H9 (cell line): ENCODE measurements at regions not wholly inside any gene's neighbourhood (a gene's known extent, or its start where the extent isn't known, plus 50 kb on each side); places are given as distances from the start of the nearest gene placed in this dataset.

ENCODE experiments used
- DNase-seq: peaks from one replicate; pipeline ENCODE4 v3.0.0-alpha.2; 2017
- H2AFZ ChIP-seq: one replicate; pipeline ENCODE4 v1.6.1; 2013; ENCODE audit warnings: mild to moderate bottlenecking, low read length, control low read depth, moderate library complexity
- H2AK5ac ChIP-seq: 2 replicates; pipeline ENCODE4 v1.6.1; 2013; ENCODE audit warnings: low read length, control low read depth, mixed read lengths; ENCODE audit not compliant: insufficient read length
- H2BK120ac ChIP-seq: one replicate; pipeline ENCODE4 v1.6.1; 2013; ENCODE audit warnings: low read depth, mild to moderate bottlenecking, low read length, control low read depth, inconsistent platforms; ENCODE audit not compliant: poor library complexity, severe bottlenecking
- H2BK12ac ChIP-seq: 2 replicates; pipeline ENCODE4 v1.6.1; 2013; ENCODE audit warnings: low read length, control low read depth, mixed read lengths, low read depth; ENCODE audit not compliant: insufficient read length
- H2BK15ac ChIP-seq: 2 replicates; pipeline ENCODE4 v1.6.1; 2013; ENCODE audit warnings: low read depth, low read length, control low read depth
- H2BK20ac ChIP-seq: one replicate; pipeline ENCODE4 v1.6.1; 2013; ENCODE audit warnings: low read depth, mild to moderate bottlenecking, low read length, control low read depth, inconsistent platforms; ENCODE audit not compliant: poor library complexity, severe bottlenecking
- H2BK5ac ChIP-seq: 2 replicates; pipeline ENCODE4 v1.6.1; 2013; ENCODE audit warnings: low read length, control low read depth, mixed read lengths; ENCODE audit not compliant: insufficient read length
- H3K14ac ChIP-seq: 2 replicates; pipeline ENCODE4 v1.6.1; 2013; ENCODE audit warnings: low read length, control low read depth; ENCODE audit not compliant: insufficient read depth
- H3K18ac ChIP-seq: 2 replicates; pipeline ENCODE4 v1.6.1; 2013; ENCODE audit warnings: low read depth, mild to moderate bottlenecking, mixed read lengths, low read length, control low read depth; ENCODE audit not compliant: insufficient read length
- H3K23ac ChIP-seq: 2 replicates; pipeline ENCODE4 v1.6.1; 2013; ENCODE audit warnings: low read length, control low read depth, mixed read lengths, low read depth; ENCODE audit not compliant: insufficient read length
- H3K23me2 ChIP-seq: 2 replicates; pipeline ENCODE4 v1.6.1; 2013; ENCODE audit warnings: low read depth, mild to moderate bottlenecking, mixed read lengths, low read length, control low read depth; ENCODE audit not compliant: insufficient read length, poor library complexity, severe bottlenecking
- H3K27ac ChIP-seq: 2 replicates; pipeline ENCODE4 v1.5.1; 2013; ENCODE audit warnings: low read length, control low read depth, mixed read lengths, low read depth; ENCODE audit not compliant: insufficient read length
- H3K27me3 ChIP-seq: 2 replicates; pipeline ENCODE4 v1.6.1; 2013; ENCODE audit warnings: low read length, control low read depth, inconsistent platforms; ENCODE audit not compliant: insufficient read depth
- H3K4ac ChIP-seq: 2 replicates; pipeline ENCODE4 v1.6.1; 2013; ENCODE audit warnings: low read depth, mild to moderate bottlenecking, control low read depth, inconsistent platforms, low read length, moderate library complexity
- H3K4me1 ChIP-seq: 2 replicates; pipeline ENCODE4 v1.6.1; 2013; ENCODE audit warnings: low read length, control low read depth, inconsistent platforms; ENCODE audit not compliant: insufficient read depth
- H3K4me2 ChIP-seq: 2 replicates; pipeline ENCODE4 v1.6.1; 2013; ENCODE audit warnings: low read length, control low read depth, mixed read lengths; ENCODE audit not compliant: insufficient read length, insufficient read depth
- H3K56ac ChIP-seq: 2 replicates; pipeline ENCODE4 v1.6.1; 2013; ENCODE audit warnings: low read depth, mild to moderate bottlenecking, mixed read lengths, low read length, control low read depth; ENCODE audit not compliant: insufficient read length
- H3K79me1 ChIP-seq: 2 replicates; pipeline ENCODE4 v1.6.1; 2013; ENCODE audit warnings: low read depth, mild to moderate bottlenecking, moderate library complexity, low read length, control low read depth, inconsistent platforms; ENCODE audit not compliant: insufficient read depth, poor library complexity, severe bottlenecking
- H3K79me2 ChIP-seq: 2 replicates; pipeline ENCODE4 v1.6.1; 2013; ENCODE audit warnings: low read length, control low read depth, inconsistent platforms; ENCODE audit not compliant: insufficient read depth
- H3K9ac ChIP-seq: 2 replicates; pipeline ENCODE4 v1.6.1; 2013; ENCODE audit warnings: low read length, control low read depth, mixed read lengths; ENCODE audit not compliant: insufficient read length; ENCODE audit errors: extremely low read depth
- H3K9me3 ChIP-seq: one replicate; pipeline ENCODE4 v1.6.1; 2013; ENCODE audit warnings: low read depth, low read length, inconsistent platforms; ENCODE audit not compliant: control insufficient read depth
- H3T11ph ChIP-seq: one replicate; pipeline ENCODE4 v1.6.1; 2013; ENCODE audit warnings: mild to moderate bottlenecking, low read length, control low read depth, inconsistent platforms
- H4K20me1 ChIP-seq: one replicate; pipeline ENCODE4 v1.6.1; 2013; ENCODE audit not compliant: control insufficient read depth, insufficient read length, insufficient read depth
- H4K5ac ChIP-seq: 2 replicates; pipeline ENCODE4 v1.6.1; 2013; ENCODE audit warnings: low read depth, mild to moderate bottlenecking, mixed read lengths, low read length, control low read depth; ENCODE audit not compliant: insufficient read length
- H4K8ac ChIP-seq: replicated peaks from 2 replicates; pipeline ENCODE4 v1.6.1; 2013; ENCODE audit warnings: low read length, control low read depth, mixed read lengths, low read depth; ENCODE audit not compliant: insufficient read length
- H4K91ac ChIP-seq: 2 replicates; pipeline ENCODE4 v1.6.1; 2013; ENCODE audit warnings: low read depth, mild to moderate bottlenecking, moderate library complexity, mixed read lengths, low read length, control low read depth; ENCODE audit not compliant: insufficient read length
- H3K27ac Mint-ChIP-seq, 3 experiments: 2 replicates in 2 of 3; 3 replicates in 1 of 3; pipeline ENCODE4 v1.8.0; 2020 to 2021; ENCODE audit warnings: mixed read lengths in 3 of 3, mild to moderate bottlenecking in 1 of 3, moderate library complexity in 1 of 3
- H3K27me3 Mint-ChIP-seq: 2 replicates; pipeline ENCODE4 v1.8.0; 2021; ENCODE audit warnings: low read depth, mild to moderate bottlenecking, moderate library complexity, mixed read lengths
- H3K36me3 Mint-ChIP-seq, 3 experiments: 2 replicates in 2 of 3; 3 replicates in 1 of 3; pipeline ENCODE4 v1.8.0; 2020 to 2021; ENCODE audit warnings: low read depth in 3 of 3, mixed read lengths in 3 of 3; ENCODE audit not compliant: insufficient read depth in 1 of 3
- H3K4me1 Mint-ChIP-seq, 2 experiments: 2 replicates each; pipeline ENCODE4 v1.8.0; 2020; ENCODE audit warnings: mixed read lengths in 2 of 2
- H3K4me3 Mint-ChIP-seq, 2 experiments: 2 replicates in 1 of 2; 3 replicates in 1 of 2; pipeline ENCODE4 v1.8.0; 2020 to 2021; ENCODE audit warnings: mild to moderate bottlenecking in 2 of 2, mixed read lengths in 2 of 2, moderate library complexity in 1 of 2
- H3K9me3 Mint-ChIP-seq, 2 experiments: 2 replicates in 1 of 2; 3 replicates in 1 of 2; pipeline ENCODE4 v1.8.0; 2020; ENCODE audit warnings: mild to moderate bottlenecking in 2 of 2, mixed read lengths in 2 of 2, moderate library complexity in 1 of 2
- CTCF ChIP-seq: fragments of 200-600 bp; sonication (generic); conservative IDR thresholded peaks from 3 replicates; pipeline ENCODE4 v1.8.0; 2021; ENCODE audit warnings: antibody characterized with exemption, mild to moderate bottlenecking
- WGBS: extraction: QIAGEN DNeasy Blood & Tissue Kit; methylation state at CpG from one replicate; pipeline ENCODE4 v1.1.7; 2013; ENCODE audit warnings: missing lambda C conversion rate, low lambda C conversion rate, mixed read lengths; ENCODE audit not compliant: insufficient read length; ENCODE audit errors: extremely low coverage; 5-methylcytosine and 5-hydroxymethylcytosine counted together

- Histone ChIP-seq H2BK12ac (no peak overlapping the region), H2BK20ac (no peak overlapping the region), H3K79me2 (no peaks in the 10 kb centered on the region), H2AK5ac (no peak overlapping the region), H3K23me2 (no peaks in the 10 kb centered on the region), H2BK15ac (no peak overlapping the region), H3K27ac (no peak overlapping the region), H4K8ac (no peak overlapping the region), H3K9ac (no peak overlapping the region), H3K4me2 (no peak overlapping the region), H3K14ac (no peak overlapping the region), H3T11ph (no peak overlapping the region), H4K91ac (no peak overlapping the region), H3K4me1 (no peaks in the 10 kb centered on the region), H3K23ac (no peak overlapping the region), H3K79me1 (no peaks in the 10 kb centered on the region), H3K9me3 (no peaks in the 10 kb centered on the region), H4K5ac (no peak overlapping the region), H3K18ac (no peak overlapping the region), H2BK5ac (no peak overlapping the region), H2BK120ac (no peak overlapping the region), H3K56ac (no peak overlapping the region), H3K27me3 (no peaks in the 10 kb centered on the region), H4K20me1 (no peaks in the 10 kb centered on the region), H2AFZ (no peak overlapping the region), H3K4ac (no peak overlapping the region)
- H3K27ac Mint-ChIP-seq = no peak overlapping the region
- no peaks in the 10 kb centered on the region for H3K9me3 Mint-ChIP-seq
- no peak overlapping the region for H3K4me3 Mint-ChIP-seq
- DNase-seq = no peak
- H3K36me3 Mint-ChIP-seq = no peaks in the 10 kb centered on the region
- H3K27me3 Mint-ChIP-seq = no peaks in the 10 kb centered on the region
- H3K4me1 Mint-ChIP-seq = peaks cover 3 to 4% of the 10 kb centered on the region in 2 experiments; a peak in 2 of 4 replicates
- no peak for TF ChIP-seq CTCF
- WGBS = no CpG with 5 or more reads among the region's 6 CpGs
Measured at GRCh38 chr6:148289153-148289552, 53.5 kb upstream of the SASH1 start.
